ENCODE measurements at regions not wholly inside any gene's neighbourhood (a gene's known extent, or its start where the extent isn't known, plus 50 kb on each side); places are given as distances from the start of the nearest gene placed in this dataset.

DNA sequence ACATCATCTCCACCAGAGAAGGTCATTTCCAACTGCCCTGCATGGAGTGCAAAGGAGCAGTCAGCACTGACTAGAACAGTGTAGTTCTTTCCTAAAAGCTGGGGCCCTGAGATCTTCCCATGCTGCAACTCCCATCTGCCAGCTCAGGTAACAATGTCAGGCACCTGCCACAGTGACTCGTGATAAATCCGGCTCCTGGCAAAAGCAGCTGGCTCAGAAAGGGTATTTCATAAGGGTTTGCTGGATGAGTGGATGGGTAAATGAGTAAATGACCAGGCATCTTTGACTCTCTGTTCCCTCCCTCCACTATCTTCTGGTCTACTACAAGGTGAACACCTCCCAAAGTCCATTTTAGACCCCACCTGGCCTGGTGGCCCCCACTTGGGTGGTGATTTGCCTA is 403.6 kb downstream of the NXPE2 start:
- DNase-seq: no peak
- Mint-ChIP-seq H3K4me3 (no peak overlapping the region), H3K9me3 (peaks cover 0 to 2% (median 0%) of the 10 kb centered on the region in 6 donors), H3K27me3 (ENCODE audit: low read depth in 3 of 3) (peaks cover 0 to 6% (median 3%) of the 10 kb centered on the region in 3 donors), H3K4me1 (no peaks in the 10 kb centered on the region), H3K36me3 (no peaks in the 10 kb centered on the region), H3K27ac (no peak overlapping the region)

DNA sequence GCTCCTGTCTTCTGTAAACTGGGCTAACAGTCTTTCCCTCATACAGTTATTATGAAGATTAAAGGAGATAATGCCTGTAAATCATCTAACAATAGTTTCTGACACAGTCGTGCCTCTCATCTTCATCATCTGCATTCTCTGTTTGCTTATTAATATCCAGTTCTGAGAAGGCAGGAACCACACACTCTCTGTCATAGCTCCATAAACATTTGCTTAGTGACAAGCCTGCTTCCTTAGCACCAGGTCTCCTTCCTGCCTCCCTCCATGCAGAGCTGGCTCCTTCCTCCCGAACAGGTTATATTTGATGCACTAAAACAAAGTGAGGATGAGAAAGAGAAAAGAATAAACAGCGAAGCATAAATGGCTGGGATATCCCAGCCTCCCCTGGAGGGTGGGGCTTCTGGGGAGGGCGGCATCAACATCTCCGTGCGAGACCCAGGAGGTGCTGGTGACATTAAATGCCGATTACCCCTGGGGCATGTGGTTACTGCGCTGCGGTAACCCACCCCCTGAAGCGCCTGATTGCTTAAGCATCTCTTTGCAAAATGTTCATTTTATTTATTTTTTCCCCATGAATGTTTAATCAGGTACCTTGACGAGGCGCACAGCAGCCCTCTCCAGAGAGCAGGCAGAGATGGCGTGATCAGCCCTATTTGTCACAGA is 404.9 kb downstream of the NXPE2 start:
- peaks cover 0 to 10% (median 1%) of the 10 kb centered on the region in 3 donors for H3K27me3 Mint-ChIP-seq (ENCODE audit: low read depth in 3 of 3)
- H3K27ac Mint-ChIP-seq: no peak overlapping the region
- no peak for DNase-seq
- H3K9me3 Mint-ChIP-seq: peaks cover 0 to 2% (median 0%) of the 10 kb centered on the region in 6 donors
- no peaks in the 10 kb centered on the region for H3K4me1 Mint-ChIP-seq
- H3K4me3 Mint-ChIP-seq: no peak overlapping the region
- no peaks in the 10 kb centered on the region for H3K36me3 Mint-ChIP-seq

DNA sequence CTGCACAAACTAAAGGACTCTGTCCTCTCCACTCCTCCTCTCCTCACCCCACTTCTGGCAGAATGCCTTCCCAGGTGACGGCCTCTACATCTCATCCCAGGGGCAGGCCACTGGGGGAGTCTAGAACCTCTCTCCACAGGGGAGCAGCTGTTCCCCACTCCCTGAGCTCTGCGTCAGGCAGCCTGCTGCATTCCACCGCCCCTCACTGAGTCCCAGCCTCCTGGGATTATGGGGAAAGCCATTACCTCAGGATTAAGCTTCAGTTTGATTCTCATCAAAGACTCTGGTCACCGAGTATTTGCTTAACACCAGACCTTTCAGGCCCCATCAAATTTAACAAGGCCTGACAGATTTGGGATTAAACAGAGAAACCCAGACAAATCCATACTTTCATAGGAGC is 405.9 kb downstream of the NXPE2 start:
- Mint-ChIP-seq H3K9me3 (peaks cover 0 to 2% (median 0%) of the 10 kb centered on the region in 6 donors), H3K4me1 (no peaks in the 10 kb centered on the region), H3K4me3 (no peak overlapping the region), H3K27me3 (ENCODE audit: low read depth in 3 of 3) (peaks cover 0 to 10% (median 1%) of the 10 kb centered on the region in 3 donors), H3K27ac (no peak overlapping the region), H3K36me3 (no peaks in the 10 kb centered on the region)
- no peak for DNase-seq

- Mint-ChIP-seq H3K36me3 (no peaks in the 10 kb centered on the region), H3K27ac (no peak overlapping the region), H3K27me3 (ENCODE audit: low read depth in 3 of 3) (peaks cover 0 to 10% (median 1%) of the 10 kb centered on the region in 3 donors), H3K9me3 (peaks cover 0 to 4% (median 0%) of the 10 kb centered on the region in 6 donors), H3K4me3 (no peak overlapping the region), H3K4me1 (no peaks in the 10 kb centered on the region)
- DNase-seq: no peak
Observed at GRCh38 chr11:115085461-115086210, 407.3 kb downstream of the NXPE2 start.

DNA sequence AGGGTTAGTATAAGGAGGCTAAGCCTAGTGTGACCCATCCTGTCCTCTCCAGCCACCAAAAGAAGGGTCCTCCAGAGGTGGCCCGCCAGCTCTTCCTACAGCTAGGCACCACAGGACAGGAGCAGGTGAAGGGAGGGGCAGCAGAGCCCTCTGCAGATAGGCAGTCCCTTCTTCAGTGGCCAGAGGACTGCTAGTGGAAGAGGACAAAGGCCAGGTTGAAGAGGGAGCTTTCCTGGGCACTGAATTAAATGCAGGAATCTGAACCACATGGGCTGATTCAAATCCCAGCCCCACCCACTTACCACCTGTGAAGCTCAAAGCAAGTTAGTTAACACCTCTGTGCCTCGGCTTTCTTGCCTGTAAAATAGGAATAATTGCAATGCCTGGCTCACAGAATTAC is 409.5 kb downstream of the NXPE2 start:
- H3K27ac Mint-ChIP-seq: no peak overlapping the region
- H3K27me3 Mint-ChIP-seq (ENCODE audit: low read depth in 3 of 3): peaks cover 0 to 10% (median 3%) of the 10 kb centered on the region in 3 donors
- H3K4me1 Mint-ChIP-seq: no peaks in the 10 kb centered on the region
- H3K4me3 Mint-ChIP-seq: no peak overlapping the region
- no peaks in the 10 kb centered on the region for H3K36me3 Mint-ChIP-seq
- H3K9me3 Mint-ChIP-seq: peaks cover 0 to 4% (median 0%) of the 10 kb centered on the region in 6 donors
- no peak for DNase-seq

DNA sequence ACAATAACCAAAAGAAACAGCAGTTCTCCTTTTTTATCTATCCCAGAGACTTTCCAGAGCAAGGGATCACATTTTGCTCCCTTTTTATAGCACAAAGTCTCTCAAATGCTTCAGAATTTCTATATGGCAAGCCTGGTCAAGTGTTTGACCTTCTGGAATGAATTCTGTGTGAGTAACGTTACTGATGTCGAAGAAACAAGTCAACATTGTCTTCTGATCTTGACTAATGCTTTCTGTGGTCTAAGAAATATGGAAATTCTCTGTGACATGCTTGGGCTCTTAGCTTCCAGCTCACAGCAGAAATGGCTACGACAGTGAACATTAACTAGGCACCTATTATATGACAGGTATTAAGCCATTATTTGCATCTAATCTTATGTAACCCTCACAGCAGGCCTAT is 411.7 kb downstream of the CADM1 start:
- no peaks in the 10 kb centered on the region for H3K36me3 Mint-ChIP-seq
- peaks cover 0 to 7% (median 0%) of the 10 kb centered on the region in 6 donors for H3K9me3 Mint-ChIP-seq
- no peak overlapping the region for H3K4me3 Mint-ChIP-seq
- no peak for DNase-seq
- H3K4me1 Mint-ChIP-seq: no peaks in the 10 kb centered on the region
- peaks cover 0 to 3% (median 2%) of the 10 kb centered on the region in 3 donors for H3K27me3 Mint-ChIP-seq (ENCODE audit: low read depth in 3 of 3)
- no peak overlapping the region for H3K27ac Mint-ChIP-seq

DNA sequence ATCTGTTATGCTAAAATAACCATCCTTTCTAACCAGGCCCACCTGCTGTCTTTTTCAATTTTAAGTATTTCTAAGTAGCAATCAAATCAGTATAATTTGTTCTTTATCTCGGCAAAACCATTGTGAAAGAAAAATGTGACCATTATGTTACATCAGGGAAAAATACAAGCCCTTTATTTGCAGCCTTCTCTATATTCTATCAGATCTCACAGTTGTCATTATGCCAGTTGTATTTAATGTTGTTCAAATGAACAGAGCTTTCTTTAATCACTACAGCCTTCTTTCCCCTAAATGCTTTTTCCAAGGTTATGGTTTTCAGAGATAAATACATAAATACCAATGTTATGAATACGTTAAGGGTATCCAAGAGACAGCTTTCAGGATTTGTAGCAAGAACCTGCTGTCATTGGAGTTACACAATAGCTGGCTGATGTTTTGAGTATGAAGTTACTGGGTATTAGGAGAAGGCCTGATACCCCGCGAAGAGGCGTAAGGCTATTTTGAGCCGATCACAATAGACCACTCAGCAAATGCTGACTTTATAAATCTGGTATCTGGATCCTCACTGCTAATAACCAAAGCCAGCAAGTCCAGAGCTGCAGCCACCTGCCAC is 406.3 kb downstream of the CADM1 start:
- Mint-ChIP-seq H3K27me3 (ENCODE audit: low read depth in 3 of 3) (peaks cover 0 to 3% (median 2%) of the 10 kb centered on the region in 3 donors), H3K4me1 (no peaks in the 10 kb centered on the region), H3K27ac (no peak overlapping the region), H3K4me3 (no peak overlapping the region), H3K9me3 (peaks cover 0 to 3% (median 0%) of the 10 kb centered on the region in 6 donors), H3K36me3 (no peaks in the 10 kb centered on the region)
- DNase-seq: no peak

DNA sequence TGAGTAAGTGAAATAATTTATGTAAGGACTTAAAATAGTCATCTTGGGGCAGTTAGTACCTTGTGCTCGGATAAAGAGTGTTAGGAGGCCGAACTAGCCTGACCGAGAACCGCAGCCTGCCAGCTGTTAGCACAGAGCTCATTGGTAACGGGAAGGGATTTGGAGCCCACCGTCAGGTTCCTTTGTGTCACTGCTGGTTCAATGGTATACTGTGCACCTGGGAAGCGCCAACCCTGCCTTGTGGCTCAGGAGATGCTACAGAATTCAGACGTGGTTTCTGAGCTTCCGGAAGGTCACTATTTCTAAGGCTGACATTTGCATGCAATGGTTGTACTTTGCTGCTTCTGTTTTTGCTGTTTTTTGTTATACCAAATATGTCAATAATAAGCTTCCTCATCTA is 403.5 kb downstream of the CADM1 start:
- no peak overlapping the region for H3K27ac Mint-ChIP-seq
- DNase-seq: no peak
- H3K27me3 Mint-ChIP-seq (ENCODE audit: low read depth in 3 of 3): peaks cover 0 to 2% (median 0%) of the 10 kb centered on the region in 3 donors
- H3K36me3 Mint-ChIP-seq: no peaks in the 10 kb centered on the region
- H3K4me1 Mint-ChIP-seq: no peaks in the 10 kb centered on the region
- no peaks in the 10 kb centered on the region for H3K9me3 Mint-ChIP-seq
- H3K4me3 Mint-ChIP-seq: no peak overlapping the region

DNA sequence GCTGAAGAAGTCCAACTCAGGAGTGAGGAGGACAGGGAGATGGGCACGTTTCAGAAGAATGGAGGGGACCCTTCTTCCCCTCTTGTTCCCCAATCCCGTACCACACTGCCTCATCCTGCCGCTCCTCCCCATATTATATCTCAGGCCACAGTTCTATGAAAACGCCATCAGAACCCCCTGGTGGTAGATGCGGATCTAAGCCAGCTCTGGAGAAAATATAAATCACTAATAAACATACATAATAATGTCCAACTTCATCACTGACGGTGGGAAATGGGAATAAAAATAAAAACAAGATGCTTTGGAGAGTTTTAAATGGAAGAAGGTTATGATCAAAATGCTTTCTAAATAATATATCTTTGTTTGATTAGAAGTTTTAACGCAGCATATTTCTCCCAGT is 400.3 kb downstream of the CADM1 start:
- no peaks in the 10 kb centered on the region for H3K27me3 Mint-ChIP-seq (ENCODE audit: low read depth in 3 of 3)
- H3K4me3 Mint-ChIP-seq: no peak overlapping the region

DNA sequence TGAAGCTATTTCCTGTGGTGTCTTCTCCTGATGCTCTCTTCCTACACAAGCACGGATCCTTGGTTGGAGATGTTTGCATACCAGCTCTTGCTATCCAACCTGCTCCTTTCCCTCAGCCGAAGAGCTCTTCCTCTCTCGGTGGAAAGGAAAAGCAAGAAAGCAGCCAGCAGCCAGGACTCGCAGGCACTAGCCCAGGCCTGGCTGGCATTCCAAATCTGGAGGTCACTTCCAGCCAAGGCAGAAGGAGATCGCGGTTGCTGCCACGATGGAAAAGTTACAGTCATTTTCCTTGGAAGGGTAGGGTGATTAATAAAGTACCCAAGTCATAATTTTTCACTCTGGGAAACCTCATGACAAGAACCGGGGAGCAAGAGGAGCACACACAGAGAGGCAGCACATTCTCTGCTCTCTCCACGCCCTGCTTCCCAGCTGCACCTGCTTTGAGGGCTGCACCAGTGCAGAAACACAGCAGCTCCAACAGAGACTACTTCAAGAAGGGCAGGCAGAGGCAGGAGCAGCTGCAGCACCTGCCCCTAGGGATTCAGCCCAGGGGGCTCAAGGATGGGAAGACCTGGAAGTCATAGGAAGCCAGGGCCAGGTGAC is 399.3 kb downstream of the CADM1 start:
- Mint-ChIP-seq H3K9me3 (no peaks in the 10 kb centered on the region), H3K4me3 (no peak overlapping the region)

More for the DNA sequence above, 400.3 kb downstream of the CADM1 start:
- H3K9me3 Mint-ChIP-seq: no peaks in the 10 kb centered on the region
- no peaks in the 10 kb centered on the region for H3K4me1 Mint-ChIP-seq
- H3K36me3 Mint-ChIP-seq: no peaks in the 10 kb centered on the region
- no peak for DNase-seq
- no peak overlapping the region for H3K27ac Mint-ChIP-seq

DNA sequence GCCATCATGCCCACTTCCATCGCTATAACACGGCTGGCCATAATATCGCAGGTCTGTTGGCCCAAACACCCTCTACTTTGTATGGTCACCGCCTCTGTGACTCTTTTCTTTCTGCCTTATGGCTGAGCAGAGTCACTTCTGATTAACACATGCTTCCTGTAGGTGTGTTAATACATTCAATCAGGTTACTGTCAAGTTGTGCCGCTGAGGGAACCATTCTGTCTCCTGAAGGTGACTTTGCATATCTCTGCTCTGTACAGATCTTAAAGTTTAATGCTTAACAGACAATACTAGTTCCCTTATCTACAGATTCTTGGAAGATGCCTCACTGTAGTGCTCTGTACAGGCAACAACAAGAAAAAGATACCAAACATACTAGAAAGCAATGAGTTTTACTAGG is 393.1 kb downstream of the CADM1 start:
- H3K27me3 Mint-ChIP-seq (ENCODE audit: low read depth in 3 of 3): peaks cover 0 to 4% (median 2%) of the 10 kb centered on the region in 3 donors
- no peaks in the 10 kb centered on the region for H3K9me3 Mint-ChIP-seq
- DNase-seq: no peak
- no peak overlapping the region for H3K27ac Mint-ChIP-seq
- no peaks in the 10 kb centered on the region for H3K4me1 Mint-ChIP-seq
- H3K36me3 Mint-ChIP-seq: no peaks in the 10 kb centered on the region
- no peak overlapping the region for H3K4me3 Mint-ChIP-seq

More for the DNA sequence above, 399.3 kb downstream of the CADM1 start:
- Mint-ChIP-seq H3K27ac (no peak overlapping the region), H3K27me3 (ENCODE audit: low read depth in 3 of 3) (no peaks in the 10 kb centered on the region), H3K4me1 (no peaks in the 10 kb centered on the region), H3K36me3 (no peaks in the 10 kb centered on the region)
- no peak for DNase-seq

DNA sequence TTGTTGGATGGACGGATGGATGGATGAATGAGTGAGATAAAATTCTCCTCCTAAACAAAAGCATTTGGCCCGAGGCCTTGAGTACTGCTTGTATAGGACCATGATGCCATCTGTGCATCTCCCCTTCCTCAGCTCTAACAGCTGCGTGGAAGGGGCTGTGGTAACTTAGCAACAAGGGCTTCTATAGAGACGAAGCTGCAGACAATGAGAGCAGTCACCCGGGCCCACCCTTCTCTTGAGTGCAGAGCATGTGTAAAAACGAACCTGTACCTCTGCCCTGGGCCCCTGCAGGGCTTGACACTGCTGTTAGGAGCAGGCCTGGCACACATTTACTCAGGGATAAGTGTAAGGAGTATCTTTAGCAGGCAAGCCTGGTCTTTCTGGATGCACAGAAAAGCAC is 391.5 kb downstream of the CADM1 start:
- Mint-ChIP-seq H3K27ac (no peak overlapping the region), H3K27me3 (ENCODE audit: low read depth in 3 of 3) (peaks cover 0 to 6% (median 2%) of the 10 kb centered on the region in 3 donors), H3K36me3 (no peaks in the 10 kb centered on the region), H3K4me1 (no peaks in the 10 kb centered on the region), H3K9me3 (no peaks in the 10 kb centered on the region), H3K4me3 (no peak overlapping the region)
- DNase-seq: no peak

DNA sequence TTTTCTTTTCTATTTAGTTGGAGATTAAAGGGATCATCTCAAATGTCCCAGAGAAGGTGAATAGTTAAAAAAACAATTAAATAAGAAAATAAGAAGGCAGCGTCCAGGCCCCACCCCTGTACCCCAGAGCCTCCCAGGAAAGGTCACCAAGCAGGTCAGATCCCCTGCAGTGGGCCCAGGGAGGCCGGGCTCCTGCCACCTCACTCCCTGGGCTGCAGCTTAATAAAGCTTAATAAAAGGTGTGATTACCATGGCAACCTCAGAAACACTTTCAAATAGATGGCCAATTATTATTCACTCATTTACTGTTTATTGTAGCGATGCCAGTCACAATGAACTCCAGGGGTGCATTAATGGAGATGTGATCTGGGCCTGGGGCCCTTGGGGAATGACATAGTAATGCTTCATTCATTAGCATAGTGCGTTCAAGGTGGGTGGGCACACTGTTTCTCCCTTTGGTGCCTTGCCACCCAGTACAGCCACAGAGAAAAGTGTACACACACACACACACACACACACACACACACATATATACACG is 386.2 kb downstream of the CADM1 start:
- no peaks in the 10 kb centered on the region for H3K4me1 Mint-ChIP-seq
- peaks cover 2 to 6% (median 3%) of the 10 kb centered on the region in 3 donors for H3K27me3 Mint-ChIP-seq (ENCODE audit: low read depth in 3 of 3)
- H3K36me3 Mint-ChIP-seq: no peaks in the 10 kb centered on the region
- H3K27ac Mint-ChIP-seq: no peak overlapping the region
- DNase-seq: no peak
- no peak overlapping the region for H3K4me3 Mint-ChIP-seq
- peaks cover 0 to 2% (median 0%) of the 10 kb centered on the region in 6 donors for H3K9me3 Mint-ChIP-seq

DNA sequence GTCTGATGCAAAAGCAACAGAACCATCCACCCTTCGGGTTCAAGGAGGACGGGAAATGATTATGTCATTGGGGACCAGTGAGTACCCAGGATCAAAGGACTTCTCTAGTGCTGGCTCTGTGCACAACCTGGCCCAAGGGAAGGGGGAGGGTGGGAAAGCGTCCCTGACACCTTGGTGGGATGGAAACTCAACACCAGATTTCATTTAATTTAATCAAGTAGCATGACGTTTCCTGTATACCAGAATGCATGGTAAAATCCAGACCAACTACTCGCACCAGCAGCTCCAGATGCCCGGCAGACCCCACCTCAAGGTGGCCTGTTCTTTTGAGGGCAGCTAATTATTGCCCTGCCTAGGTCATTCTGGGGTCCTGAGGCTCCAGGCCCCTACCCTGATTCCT is 385.1 kb downstream of the CADM1 start:
- Mint-ChIP-seq H3K27me3 (ENCODE audit: low read depth in 3 of 3) (peaks cover 2 to 6% (median 4%) of the 10 kb centered on the region in 3 donors), H3K36me3 (no peaks in the 10 kb centered on the region), H3K9me3 (peaks cover 0 to 2% (median 0%) of the 10 kb centered on the region in 6 donors), H3K4me1 (no peaks in the 10 kb centered on the region), H3K4me3 (no peak overlapping the region), H3K27ac (no peak overlapping the region)
- no peak for DNase-seq

Data from immature natural killer cell (primary cell).